ENCODE measurements at regions not wholly inside any gene's neighbourhood (a gene's known extent, or its start where the extent isn't known, plus 50 kb on each side); places are given as distances from the start of the nearest gene placed in this dataset.

GRCh38 chr5:168076561-168076991 lies 214.9 kb upstream of the WWC1 start:
- peak in 1 of 7 experiments; percentile 11 for TF ChIP-seq CTCF (IDR thresholded peaks at IDR 0.05)
- TF ChIP-seq POLR2A (IDR thresholded peaks at IDR 0.05) = no peak
